Ramos (cell line): ENCODE measurements at regions not wholly inside any gene's neighbourhood (a gene's known extent, or its start where the extent isn't known, plus 50 kb on each side); places are given as distances from the start of the nearest gene placed in this dataset.

Source experiments
- in situ Hi-C: fragments of 300-500 bp; cut with MboI; formaldehyde crosslinking; loops from one replicate; pipeline ENCODE4 v1.14.3; 2022; ENCODE audit warnings: low sequenced_read_pairs; ENCODE audit not compliant: unreplicated experiment

GRCh38 chr21:15493646-15494045 lies 236.1 kb upstream of the USP25 start:
- in situ Hi-C loops: loop anchor here (25.0 kb wide), 1 partner anchor 1231 kb away; no protein-coding TSS in a partner anchor

GRCh38 chr21:15494481-15494880 lies 235.3 kb upstream of the USP25 start:
- in situ Hi-C loops: loop anchor here (25.0 kb wide), 1 partner anchor 1232 kb away; no protein-coding TSS in a partner anchor

- in situ Hi-C loops: loop anchor here (25.0 kb wide), 1 partner anchor 1234 kb away; no protein-coding TSS in a partner anchor
Measured at GRCh38 chr21:15495965-15496364, 233.8 kb upstream of the USP25 start.

GRCh38 chr21:15496911-15497310 lies 232.9 kb upstream of the USP25 start:
- in situ Hi-C loops: loop anchor here (25.0 kb wide), 1 partner anchor 1235 kb away; no protein-coding TSS in a partner anchor

GRCh38 chr21:15498455-15498854 lies 231.3 kb upstream of the USP25 start:
- in situ Hi-C loops: loop anchor here (25.0 kb wide), 1 partner anchor 1236 kb away; no protein-coding TSS in a partner anchor

- in situ Hi-C loops: no loop called here
Measured at GRCh38 chr21:15506086-15506485, 223.7 kb upstream of the USP25 start.

GRCh38 chr21:15508554-15508953 lies 221.2 kb upstream of the USP25 start:
- in situ Hi-C loops: no loop called here

GRCh38 chr21:15514073-15514946 lies 215.5 kb upstream of the USP25 start:
- in situ Hi-C loops: no loop called here

GRCh38 chr21:15515908-15516307 lies 213.9 kb upstream of the USP25 start:
- in situ Hi-C loops: no loop called here

GRCh38 chr21:15517394-15517793 lies 212.4 kb upstream of the USP25 start:
- in situ Hi-C loops: no loop called here

- in situ Hi-C loops: no loop called here
Measured at GRCh38 chr21:15520811-15521643, 208.8 kb upstream of the USP25 start.

GRCh38 chr21:15521644-15522001 lies 208.2 kb upstream of the USP25 start:
- in situ Hi-C loops: no loop called here

GRCh38 chr21:15522148-15522547 lies 207.6 kb upstream of the USP25 start:
- in situ Hi-C loops: no loop called here

- in situ Hi-C loops: no loop called here
Measured at GRCh38 chr21:15524855-15525254, 204.9 kb upstream of the USP25 start.

- in situ Hi-C loops: no loop called here
Measured at GRCh38 chr21:15526798-15527197, 203.0 kb upstream of the USP25 start.

- in situ Hi-C loops: no loop called here
Measured at GRCh38 chr21:15528346-15528745, 201.4 kb upstream of the USP25 start.

- in situ Hi-C loops: no loop called here
Measured at GRCh38 chr21:15531986-15532385, 197.8 kb upstream of the USP25 start.

- in situ Hi-C loops: no loop called here
Measured at GRCh38 chr21:15533618-15534017, 196.2 kb upstream of the USP25 start.

GRCh38 chr21:15534450-15534886 lies 195.3 kb upstream of the USP25 start:
- in situ Hi-C loops: no loop called here

- in situ Hi-C loops: no loop called here
Measured at GRCh38 chr21:15539376-15539775, 190.4 kb upstream of the USP25 start.

GRCh38 chr21:15543473-15543872 lies 186.3 kb upstream of the USP25 start:
- in situ Hi-C loops: no loop called here
